ENCODE measurements at regions not wholly inside any gene's neighbourhood (a gene's known extent, or its start where the extent isn't known, plus 50 kb on each side); places are given as distances from the start of the nearest gene placed in this dataset.
A peak's percentile ranks its signal among the peaks of the same experiment; 100 is the strongest.

DNA sequence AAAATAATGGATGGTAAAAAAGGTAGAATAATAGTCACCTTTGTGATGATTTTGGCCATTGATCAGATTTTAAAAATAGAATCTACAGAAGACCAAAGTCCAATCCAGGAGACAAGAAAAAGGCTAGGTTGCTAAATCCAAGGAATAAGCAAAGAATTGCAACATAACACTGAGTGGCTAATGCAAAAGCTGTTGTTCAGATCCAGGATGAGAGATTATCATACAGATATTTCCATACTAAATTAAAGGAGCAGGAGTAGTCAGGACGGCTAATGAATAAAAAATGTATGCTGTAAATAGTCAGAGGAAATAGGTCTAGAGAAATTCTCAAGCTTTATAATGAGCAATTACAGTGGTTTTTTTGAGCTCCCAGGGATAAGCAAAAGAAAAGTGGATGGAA is 745.9 kb upstream of the ACVR2A start:
- DNase-seq: no peak

DNA sequence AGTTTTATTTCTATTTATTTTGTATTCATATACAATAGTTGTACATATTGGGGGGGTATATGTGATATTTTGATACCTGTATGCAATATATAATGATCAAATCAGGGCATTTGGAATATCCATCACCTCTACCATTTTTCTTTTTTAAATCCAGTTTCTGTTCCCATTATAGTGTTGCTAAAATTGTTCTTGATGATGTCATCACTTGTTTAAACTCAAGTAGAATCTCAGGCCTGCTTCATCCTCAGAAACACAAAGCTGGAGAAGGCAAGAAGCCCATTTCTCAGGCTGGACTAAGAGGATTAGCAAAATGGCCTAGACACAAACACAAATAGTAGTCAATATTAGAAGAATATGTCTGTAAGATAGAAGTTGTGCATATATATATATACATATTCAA is 747.1 kb upstream of the ACVR2A start:
- DNase-seq: no peak

DNA sequence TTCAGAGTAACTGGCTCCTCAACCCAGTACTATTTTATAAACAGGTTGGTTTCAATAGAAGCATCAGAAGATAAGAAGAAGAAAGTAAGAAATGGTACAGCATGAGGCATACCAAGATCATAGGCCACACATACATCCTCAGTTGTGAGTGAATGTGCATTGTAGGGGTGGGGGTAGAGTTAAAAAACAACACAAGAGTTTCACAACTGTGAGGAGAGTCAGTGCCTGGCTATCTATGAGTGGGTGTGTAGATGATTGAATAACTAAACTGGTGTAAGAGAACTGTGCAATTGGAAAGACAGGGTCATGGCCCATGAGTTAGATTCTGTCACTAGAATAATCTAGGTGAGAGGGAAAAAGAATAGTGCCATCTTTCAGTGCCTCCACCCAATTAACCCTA is 748.2 kb upstream of the ACVR2A start:
- DNase-seq: no peak

DNA sequence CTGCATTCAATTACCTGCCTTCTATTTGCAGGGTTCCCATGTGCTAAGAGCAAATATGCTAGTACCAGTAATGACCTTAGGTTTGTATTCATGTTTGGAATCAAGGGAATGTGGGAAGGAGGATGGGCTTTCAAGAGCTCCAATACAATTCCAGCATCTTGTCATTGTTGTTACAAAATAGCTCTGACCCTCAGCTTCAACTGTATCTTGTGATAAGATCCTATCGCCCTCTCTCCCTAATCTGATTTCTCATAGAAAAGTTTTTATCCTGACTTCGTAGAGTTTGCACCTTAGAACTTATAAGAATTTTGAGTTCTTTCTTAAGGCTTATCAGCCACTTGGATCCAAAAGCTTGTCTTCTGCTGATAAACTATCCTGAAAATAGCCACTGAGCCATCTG is 749.5 kb upstream of the ACVR2A start:
- DNase-seq: no peak

DNA sequence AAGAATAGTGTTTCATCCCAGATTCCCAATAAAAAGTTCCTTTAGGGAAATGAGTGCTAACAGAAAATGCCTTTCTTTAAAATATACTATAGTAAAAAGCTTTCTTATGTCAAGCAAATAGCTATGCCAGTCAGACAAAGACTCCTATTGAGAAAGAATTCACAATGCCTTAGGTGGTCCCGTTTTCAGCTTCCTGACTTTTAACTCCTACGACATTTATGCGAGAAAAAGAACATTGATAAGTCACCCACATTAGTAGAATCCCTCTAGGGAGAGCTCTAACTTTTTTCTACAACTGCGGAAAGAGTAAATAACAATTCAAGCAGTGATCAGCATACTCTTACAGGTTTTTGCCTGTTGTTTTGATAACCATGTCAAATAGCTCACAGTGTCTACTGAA is 750.8 kb upstream of the ACVR2A start:
- DNase-seq: no peak

DNA sequence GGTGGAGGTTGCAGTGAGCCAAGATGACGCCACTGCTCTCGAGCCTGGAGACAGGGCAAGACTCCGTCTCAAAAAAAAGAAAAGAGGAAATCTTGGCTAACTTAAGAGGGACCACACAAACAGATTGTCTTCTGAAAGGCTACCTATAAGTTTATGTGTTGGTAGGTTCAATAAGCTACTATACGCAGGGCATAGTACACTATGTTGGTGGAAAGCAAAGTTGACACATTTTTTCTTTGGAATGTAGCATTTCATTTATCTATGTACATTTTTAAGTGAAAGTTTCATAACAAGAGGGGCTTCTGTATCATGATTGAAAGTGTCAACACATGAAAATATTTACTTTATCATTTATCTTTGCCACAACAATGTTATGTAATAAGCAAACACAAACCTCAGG is 752.6 kb upstream of the ACVR2A start:
- DNase-seq: no peak

DNA sequence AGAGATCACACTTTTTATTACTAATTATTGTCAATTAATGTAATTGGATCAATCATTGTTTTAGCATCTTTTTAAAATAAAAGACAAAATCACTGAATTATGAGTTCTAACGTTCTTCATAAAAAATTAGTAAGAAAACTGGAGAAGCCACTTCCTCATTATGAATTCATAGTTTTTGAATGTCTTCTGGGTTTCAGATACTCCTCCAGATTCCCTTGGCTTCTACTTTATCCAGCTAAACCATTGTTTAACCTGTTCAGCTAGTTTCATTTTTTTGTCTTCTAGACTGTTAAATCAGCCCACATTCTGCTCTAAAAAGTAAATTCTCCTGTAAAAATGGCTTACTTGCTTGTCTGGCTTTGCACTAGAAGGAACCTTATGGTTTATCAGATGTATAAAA is 753.4 kb upstream of the ACVR2A start:
- DNase-seq: no peak

DNA sequence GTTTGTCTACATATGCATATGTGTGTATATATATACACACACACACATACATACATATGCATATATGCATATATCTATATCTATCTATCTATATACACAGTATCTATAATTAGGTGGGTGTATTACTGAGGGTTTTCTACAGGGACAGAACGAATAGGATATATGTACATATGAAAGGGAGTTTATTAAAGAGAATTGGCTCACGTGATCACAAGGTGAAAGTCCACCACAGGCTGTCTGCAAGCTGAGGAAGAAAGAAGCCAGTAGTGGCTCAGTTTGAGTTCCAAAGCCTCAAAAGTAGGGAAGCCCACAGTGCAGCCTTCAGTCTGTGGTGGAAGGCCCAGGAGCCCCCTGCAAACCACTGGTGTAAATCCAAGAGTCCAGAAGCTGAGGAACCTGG is 756.0 kb upstream of the ACVR2A start:
- no peak for DNase-seq

DNA sequence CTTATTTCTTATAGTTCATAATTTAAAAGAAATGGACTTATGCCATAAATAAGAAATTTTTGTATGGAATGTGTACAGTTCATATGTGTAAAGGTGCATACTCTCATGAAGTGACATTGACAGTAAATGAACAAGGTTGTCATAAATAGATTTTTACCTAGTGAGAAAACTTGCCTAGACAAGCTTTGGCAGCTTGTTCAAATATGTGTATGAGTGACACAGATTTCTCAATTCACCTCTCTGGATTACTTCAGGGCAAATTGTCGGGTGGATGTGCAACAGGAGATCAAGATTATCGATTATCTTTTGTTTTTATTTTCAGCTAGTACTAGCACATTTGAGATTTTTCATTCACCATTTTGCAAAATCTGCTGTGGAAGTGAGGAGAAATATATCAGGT is 758.1 kb upstream of the ACVR2A start:
- DNase-seq: no peak

DNA sequence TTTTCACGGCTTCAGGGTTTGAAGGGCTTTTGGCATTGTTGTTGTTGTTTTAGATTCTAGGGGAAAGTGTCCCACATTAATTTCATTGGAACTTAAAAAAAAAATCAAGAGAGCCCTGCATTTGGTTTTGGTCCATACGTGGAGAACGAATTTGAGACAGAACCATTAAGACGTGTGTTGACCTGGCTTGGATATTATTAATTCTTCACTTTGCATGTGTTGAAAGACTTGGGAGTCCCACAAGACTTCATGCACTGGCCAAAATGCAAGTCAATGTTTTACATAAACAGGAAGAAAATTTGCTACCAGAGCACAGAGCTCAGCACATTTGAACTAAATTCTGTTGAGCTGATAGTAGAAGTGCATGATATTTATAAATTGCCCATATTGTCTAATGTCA is 761.2 kb upstream of the ACVR2A start:
- no peak for DNase-seq

DNA sequence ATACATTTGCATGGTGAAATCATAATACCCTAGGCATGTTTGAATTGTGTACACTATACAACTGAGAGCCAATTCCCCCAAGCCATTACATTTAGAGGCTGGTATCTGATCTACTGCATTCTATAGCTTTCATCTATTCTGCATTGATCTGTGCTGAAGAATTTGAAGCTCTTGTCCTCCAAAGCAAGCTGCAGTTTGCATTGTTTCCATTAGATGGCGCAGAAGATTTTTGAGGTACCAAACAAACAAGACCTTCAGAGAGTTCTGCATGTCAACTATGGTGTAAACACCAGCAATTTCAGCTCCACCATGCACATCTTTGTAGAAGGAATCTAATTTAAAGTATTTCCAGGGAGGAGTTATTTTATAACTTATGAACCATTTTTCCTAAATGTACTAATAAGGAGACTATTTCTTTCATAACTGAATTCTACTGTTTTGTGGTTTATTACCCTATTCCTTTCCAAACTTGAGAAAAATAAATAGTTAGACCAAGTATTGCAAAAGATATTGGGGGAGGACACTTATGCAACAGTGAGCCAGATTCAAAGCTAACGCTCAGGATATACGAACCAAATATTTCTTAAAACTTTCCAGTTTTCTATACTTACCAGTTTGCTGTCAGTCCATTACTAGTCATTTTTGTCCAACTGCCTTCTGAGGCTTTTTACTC is 761.8 kb upstream of the ACVR2A start:
- DNase-seq: peak; percentile 73

DNA sequence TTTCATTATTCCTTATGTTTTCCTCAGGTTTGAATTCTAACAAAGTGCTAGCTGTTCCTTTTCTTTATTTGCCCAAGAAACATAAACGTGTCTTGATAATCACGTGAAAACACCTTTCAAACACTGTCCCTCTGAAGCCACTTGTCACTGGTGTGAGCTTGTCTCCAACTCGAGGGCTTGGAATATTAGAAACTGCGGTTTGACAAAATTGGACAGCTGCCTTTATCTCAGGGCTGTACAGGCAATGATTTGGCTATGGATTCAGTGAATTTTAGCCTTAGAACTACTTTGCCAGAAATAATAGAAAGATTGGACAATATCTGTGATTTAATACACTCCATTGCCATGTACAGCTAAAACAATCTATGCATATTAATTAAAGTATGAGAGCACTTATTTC is 763.0 kb upstream of the ACVR2A start:
- DNase-seq: no peak

DNA sequence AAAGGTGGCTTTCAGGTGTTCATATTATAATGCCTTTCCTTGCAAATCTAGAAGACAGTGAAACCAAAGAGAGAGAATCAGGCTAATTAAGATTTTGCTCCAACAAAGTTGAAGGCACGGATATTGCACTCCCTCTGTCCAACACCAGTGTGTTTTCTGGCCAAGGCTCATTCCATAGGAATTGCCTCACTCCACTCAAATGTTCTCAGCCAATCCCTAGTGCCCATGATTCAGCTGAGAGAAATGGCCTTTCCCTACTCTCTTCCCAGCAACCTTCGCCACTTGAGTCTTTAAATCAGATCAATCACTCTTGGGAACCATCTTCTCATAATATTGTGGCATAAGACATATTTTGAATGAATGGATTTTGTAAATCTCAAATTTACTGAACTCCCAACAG is 768.2 kb upstream of the ACVR2A start:
- DNase-seq: no peak

DNA sequence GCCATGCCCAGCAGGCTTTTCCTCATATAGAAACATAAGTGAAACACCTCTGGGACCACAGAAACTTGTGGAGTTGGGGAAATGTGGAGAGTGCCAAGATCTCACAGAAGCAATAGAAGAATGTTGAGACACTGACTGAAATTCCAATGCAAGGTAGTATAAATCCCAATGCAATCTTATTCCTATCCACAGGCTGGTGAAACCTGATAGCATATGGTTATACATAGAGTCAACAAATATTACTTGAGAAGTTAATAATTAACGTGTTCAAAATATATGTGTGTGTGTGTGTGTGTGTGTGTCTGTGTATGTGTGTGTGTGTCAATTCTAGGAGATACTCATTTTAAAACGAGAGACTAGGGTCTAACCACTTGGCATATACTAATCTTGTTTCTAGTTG is 776.8 kb upstream of the ACVR2A start:
- no peak for DNase-seq

DNA sequence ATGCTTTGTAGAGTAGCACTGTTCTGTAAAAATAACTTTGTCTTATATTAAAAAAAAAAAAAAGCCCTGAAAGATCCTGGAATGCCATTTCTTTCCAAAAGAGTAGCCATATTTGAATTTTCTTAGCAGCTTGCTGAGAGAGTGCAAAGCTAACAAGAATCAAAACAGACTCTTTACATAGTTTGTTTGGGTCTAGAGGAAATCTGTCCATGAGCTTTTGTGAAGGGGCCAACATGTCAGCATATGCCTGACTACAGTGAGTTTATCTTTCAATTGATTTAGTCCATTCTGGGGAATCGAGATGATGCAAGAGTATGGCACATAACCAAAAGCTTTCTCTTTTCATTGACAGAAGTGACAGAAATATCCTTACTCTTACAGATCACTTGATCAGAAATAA is 777.7 kb upstream of the ACVR2A start:
- no peak for DNase-seq

DNA sequence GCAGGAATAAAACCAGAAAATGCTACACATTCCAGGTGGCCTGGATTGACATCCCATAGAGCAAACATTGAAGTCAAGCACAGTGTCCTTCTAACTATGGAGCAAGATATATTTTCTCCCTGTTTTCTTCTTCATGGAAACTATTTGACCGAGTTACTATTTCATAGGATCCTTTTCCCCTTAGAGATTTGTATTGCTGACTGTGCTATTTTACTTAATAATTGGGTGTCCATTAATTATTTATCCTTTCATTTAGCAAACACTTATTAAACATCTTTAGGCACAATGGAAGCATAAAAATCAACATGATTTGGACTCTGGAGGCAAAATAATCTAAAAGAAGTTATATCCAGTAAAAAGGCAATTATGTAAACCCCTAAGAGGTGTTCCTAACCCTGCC is 782.8 kb upstream of the ACVR2A start:
- no peak for DNase-seq

DNA sequence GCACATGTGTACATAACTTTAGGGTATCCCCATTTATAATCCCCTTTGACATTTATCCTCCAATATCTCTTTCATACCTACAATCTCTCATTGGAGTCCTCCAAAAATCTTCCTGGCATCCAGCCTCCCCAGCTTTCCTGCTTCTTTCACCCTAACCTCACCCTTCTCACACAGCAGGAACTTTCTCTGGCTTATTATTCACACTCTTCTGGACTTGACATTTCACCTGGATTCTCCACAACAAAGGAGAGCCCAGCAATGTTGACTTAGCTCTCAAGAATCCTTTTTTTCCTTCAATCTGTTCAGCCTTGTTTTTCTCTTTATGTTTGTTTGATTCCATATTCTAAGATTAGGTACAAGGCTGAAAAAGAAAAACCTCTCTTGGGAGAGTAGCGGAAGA is 783.6 kb upstream of the ACVR2A start:
- no peak for DNase-seq

DNA sequence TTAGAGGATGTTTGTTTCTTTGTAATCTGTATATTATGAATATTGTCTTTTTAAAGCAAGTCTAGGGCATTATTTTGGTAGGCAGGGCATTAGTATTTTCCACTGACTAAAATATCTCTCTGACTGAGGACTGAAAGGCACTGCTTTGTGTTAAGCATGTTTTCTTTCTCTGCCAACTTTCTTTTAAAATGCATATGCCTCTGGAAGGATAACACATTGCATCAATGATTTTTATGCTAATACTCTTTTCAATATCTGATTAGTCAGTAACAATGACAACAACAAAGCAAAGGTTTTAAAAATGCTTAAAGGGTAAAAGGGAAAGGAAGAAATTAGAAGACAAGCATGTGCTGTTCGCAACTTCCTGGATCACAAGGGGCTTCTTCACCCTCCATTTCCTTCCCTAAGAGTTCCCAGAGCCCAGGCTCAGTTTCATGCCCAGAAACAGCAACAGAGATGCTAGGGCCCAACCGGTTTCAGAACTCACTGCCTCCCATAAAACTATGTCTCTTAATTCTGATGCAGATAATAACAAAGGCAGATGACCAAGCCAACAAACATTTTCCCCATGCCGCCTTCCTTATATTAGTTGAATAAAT is 786.8 kb upstream of the ACVR2A start:
- no peak for DNase-seq

DNA sequence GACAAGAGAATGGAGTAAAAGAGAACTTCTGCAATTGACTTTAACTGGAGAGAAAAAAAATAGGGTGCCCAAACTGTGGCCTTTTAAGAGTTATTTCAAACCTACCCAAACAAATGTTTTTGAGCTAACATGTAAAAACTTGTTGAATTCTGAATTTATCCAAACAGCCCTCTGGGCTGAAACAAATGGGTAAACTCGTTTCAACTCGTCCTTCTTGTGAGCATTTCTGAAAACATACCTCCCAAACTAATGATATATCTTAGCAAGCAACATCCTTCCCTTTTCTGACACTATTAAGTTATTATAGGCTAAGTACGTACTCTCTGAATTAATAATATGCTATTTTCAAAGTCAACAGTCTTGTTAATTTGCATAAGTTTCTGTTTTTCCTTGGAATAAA is 793.0 kb upstream of the ACVR2A start:
- no peak for DNase-seq

DNA sequence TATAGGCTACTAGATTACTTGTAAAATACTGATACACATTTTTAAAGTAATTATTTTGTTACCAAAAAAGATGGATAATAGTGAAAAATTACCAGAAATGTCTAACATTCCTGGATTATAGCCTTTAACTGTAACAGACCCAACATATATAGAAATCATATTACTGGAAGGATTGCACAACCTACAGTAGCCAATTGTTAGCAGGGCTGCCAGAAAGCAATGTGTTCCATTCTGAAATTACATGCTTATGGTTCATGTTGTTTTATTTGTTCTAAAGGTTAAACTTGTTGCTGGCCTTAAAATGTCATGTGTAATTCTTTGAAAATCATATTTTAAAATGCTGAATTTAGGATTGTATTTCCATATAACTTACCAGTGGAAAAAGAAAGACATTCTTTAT is 793.6 kb upstream of the ACVR2A start:
- DNase-seq: no peak

DNA sequence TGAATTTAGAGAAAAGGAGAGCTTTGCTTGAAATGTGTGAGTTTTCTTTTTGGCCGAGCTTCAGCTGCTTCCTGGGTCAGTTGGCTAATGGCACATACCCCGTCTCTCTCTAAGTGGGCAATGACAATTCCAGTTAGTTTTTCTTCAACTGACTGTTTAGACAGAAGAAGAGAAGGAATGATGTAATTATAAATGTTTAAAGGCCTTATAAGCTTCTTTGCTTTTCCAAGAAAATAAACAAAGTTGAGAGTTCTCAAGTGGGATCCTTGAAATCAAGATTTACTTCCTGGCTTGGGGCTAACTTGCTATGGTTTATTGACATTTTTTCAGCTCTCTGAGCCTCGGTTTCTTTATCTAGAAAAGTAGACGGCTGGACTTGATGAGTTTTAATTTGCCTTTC is 794.9 kb upstream of the ACVR2A start:
- no peak for DNase-seq

DNA sequence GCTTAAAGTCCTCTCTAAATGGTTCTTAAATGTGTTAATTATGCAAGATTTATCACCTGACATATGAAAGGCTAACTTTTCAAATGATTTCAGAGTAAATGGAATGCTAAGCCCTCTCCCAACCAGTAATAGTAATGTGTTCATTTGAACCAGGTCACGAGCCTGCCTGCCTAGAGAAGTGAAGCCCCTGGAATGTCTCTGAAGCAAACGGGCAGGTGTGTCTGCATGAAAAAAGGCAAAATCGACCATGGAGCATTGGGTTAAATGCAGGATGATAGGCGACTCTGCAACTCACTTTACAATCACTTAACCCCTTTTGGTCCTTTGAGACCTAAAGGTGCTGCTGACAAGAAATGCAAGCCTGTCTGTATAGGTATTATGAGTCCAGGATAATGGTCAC is 798.4 kb upstream of the ACVR2A start:
- no peak for DNase-seq

DNA sequence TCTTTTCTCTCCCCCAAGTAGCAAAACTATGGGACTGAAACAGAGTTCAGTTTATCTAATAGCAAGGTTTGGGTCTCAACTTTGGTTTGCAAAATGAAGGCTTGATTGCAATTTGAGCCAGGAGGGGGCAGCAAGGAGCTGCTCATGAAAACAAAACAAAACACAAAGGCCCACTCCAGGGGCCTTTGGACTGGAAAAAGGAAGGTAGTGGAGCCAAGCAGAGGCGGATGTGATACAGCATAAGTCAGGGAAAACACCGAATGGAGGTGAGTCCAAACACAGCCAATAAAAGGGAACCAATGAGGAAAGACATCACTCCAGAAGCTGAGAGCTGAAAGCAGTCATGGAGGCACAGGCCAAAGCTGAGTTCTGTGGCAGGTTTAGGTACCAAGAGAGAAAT is 799.7 kb upstream of the ACVR2A start:
- peak; percentile 62 for DNase-seq

DNA sequence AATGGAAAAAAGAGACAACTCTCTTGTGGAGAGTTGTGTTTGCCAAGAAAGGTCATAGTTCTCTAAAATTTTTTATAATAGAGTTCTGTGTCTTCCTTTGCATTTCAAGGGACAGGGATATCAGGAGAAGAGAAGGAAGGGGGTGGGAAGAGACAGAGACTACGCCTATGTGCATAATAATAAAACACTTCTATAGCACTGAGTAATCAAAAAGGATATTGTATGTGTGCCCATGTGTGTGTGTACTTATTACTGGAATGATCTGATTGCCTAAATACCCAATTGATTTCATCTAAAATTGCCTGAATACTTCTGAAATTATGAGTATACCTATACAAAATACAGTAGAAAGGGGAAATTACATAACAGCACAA is 803.7 kb upstream of the ACVR2A start:
- DNase-seq: no peak

DNA sequence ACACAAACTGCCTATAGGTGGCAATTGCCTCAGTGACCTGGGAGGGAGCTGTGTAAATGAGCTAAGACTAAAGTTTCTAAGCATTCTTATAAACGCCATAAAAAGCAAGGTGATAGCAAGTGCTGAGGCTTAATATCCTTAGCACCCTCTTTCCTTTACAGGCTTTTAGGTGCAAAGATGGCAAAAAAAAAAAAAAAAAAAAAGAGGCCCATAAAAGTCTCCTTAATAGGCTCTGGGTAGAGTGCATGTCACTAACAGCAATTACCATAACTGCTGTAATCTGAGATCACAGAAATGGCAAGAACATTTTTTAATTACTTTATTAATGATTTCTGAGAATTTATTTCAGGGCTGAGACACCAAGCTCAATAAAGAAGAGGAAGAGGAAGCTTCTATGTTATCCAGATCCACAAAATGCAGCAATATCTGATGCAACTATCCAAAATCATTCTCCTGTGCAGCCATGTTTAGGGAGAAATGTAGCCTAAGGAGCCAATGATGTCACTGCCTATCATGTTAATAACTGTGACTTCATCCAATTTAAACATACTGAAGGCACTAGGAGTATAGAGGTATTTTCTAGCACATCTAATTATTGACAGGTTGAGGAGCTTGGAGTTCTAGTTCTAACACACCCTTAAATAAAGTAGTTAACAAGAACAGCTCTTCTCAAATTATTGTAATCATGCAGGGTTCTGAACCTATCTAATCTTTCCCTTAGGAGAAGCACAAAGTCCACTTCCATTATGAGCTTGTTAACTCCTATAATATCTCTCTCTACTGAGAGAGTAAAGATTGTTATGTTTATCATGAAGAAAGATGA is 804.3 kb upstream of the ACVR2A start:
- no peak for DNase-seq

Data from NCI-H82 (cell line).